ENCODE measurements at regions not wholly inside any gene's neighbourhood (a gene's known extent, or its start where the extent isn't known, plus 50 kb on each side); places are given as distances from the start of the nearest gene placed in this dataset.

DNA sequence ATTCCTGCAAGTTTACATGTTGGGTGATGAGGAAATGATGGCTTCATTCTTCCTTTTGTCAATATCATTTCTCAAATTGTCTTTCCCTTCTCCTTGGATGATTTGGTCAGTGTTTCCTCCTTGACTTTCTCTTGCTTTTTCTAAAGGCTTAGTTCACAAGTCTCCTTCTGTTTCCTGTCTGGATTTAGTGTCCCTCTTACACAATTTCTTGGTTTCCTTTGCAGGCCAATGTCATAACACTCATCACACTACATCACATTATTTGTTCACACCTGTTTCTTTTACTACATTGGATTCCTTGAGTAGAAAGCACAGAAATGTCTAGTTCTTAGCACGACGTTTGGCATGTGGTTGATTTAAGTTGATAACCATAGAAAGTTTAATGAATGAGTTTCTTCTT lies 490.7 kb downstream of the TDRD3 start:
- TF ChIP-seq CTCF (IDR thresholded peaks at IDR 0.05; ENCODE audit: poor library complexity): no peak
- TF ChIP-seq EZH2phosphoT487 (IDR thresholded peaks at IDR 0.05; ENCODE audit: low read depth, severe bottlenecking, unreplicated experiment): no peak
- TF ChIP-seq EZH2 (IDR thresholded peaks at IDR 0.05; ENCODE audit: borderline replicate concordance): no peak

All from hepatocyte (in vitro differentiated cells).